Prostate gland (tissue), 2 donors: ENCODE measurements at regions not wholly inside any gene's neighbourhood (a gene's known extent, or its start where the extent isn't known, plus 50 kb on each side); places are given as distances from the start of the nearest gene placed in this dataset.

Experiments
- POLR2A ChIP-seq: fragments of 450-650 bp; IDR thresholded peaks from one replicate; pipeline ENCODE4 v1.6.1; 2016; ENCODE audit warnings: antibody characterized with exemption, mild to moderate bottlenecking
- POLR2AphosphoS5 ChIP-seq: sonication (generic); formaldehyde crosslinking; IDR thresholded peaks from one replicate; pipeline ENCODE4 v1.6.1; 2017; ENCODE audit warnings: antibody characterized with exemption
- TF ChIP-seq, protein P1 (sequence below), 4 experiments: fragments of 200-600 bp in 2 of 4; fragments of 450-650 bp in 2 of 4; sonication (generic) in 2 of 4; IDR thresholded peaks; 1 replicate in 3 of 4; 2 replicates in 1 of 4; pipeline ENCODE4 v1.5.1; 2016 to 2019; ENCODE audit warnings: antibody characterized with exemption in 4 of 4, mild to moderate bottlenecking in 2 of 4, moderate library complexity in 2 of 4

- TF ChIP-seq, protein P1, sequence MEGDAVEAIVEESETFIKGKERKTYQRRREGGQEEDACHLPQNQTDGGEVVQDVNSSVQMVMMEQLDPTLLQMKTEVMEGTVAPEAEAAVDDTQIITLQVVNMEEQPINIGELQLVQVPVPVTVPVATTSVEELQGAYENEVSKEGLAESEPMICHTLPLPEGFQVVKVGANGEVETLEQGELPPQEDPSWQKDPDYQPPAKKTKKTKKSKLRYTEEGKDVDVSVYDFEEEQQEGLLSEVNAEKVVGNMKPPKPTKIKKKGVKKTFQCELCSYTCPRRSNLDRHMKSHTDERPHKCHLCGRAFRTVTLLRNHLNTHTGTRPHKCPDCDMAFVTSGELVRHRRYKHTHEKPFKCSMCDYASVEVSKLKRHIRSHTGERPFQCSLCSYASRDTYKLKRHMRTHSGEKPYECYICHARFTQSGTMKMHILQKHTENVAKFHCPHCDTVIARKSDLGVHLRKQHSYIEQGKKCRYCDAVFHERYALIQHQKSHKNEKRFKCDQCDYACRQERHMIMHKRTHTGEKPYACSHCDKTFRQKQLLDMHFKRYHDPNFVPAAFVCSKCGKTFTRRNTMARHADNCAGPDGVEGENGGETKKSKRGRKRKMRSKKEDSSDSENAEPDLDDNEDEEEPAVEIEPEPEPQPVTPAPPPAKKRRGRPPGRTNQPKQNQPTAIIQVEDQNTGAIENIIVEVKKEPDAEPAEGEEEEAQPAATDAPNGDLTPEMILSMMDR (IDR thresholded peaks at IDR 0.05) = no peak
- no peak for TF ChIP-seq POLR2AphosphoS5
- TF ChIP-seq POLR2A = no peak
Observed at GRCh38 chr17:68101987-68102314, 66.4 kb downstream of the KPNA2 start.
